Esophagus squamous epithelium (tissue), 5 donors: ENCODE measurements at regions not wholly inside any gene's neighbourhood (a gene's known extent, or its start where the extent isn't known, plus 50 kb on each side); places are given as distances from the start of the nearest gene placed in this dataset.

Source experiments
- DNase-seq: peaks from one replicate; lab custom pipeline; 2025; lab: John Stamatoyannopoulos, UW
- H3K27ac ChIP-seq, 4 donors: fragments of 200-600 bp; sonication (generic); one replicate each; pipeline ENCODE4 v1.5.1; 2016 to 2019; ENCODE audit warnings: mild to moderate bottlenecking in 1 of 4
- H3K27me3 ChIP-seq, 4 donors: fragments of 200-600 bp; sonication (generic); 1 replicate in 3 of 4; 2 replicates in 1 of 4; pipeline versions ENCODE4 v1.5.1 to v1.6.0; 2017 to 2021; ENCODE audit warnings: antibody characterized with exemption in 1 of 4
- H3K36me3 ChIP-seq, 3 donors: fragments of 200-600 bp; sonication (generic); one replicate each; pipeline ENCODE4 v1.5.1; 2016 to 2019
- H3K4me1 ChIP-seq, 3 donors: fragments of 200-600 bp; sonication (generic); one replicate each; pipeline ENCODE4 v1.5.1; 2017 to 2019
- H3K4me3 ChIP-seq, 4 donors: fragments of 200-600 bp; sonication (generic); 1 replicate in 3 of 4; 2 replicates in 1 of 4; pipeline ENCODE4 v1.5.1; 2016 to 2019; ENCODE audit warnings: mild to moderate bottlenecking in 2 of 4, moderate library complexity in 1 of 4
- H3K9me3 ChIP-seq, 3 donors: fragments of 200-600 bp; sonication (generic); one replicate each; pipeline ENCODE4 v1.5.1; 2016 to 2019
- CTCF ChIP-seq, 6 experiments: fragments of 450-650 bp in 4 of 6; fragments of 200-600 bp in 2 of 6; sonication (generic) in 2 of 6; IDR thresholded peaks; one replicate each; pipeline ENCODE4 v1.5.1; 2016 to 2019; ENCODE audit warnings: antibody characterized with exemption in 6 of 6, mild to moderate bottlenecking in 4 of 6, moderate library complexity in 4 of 6
- POLR2A ChIP-seq, 4 donors: fragments of 450-650 bp; IDR thresholded peaks; one replicate each; pipeline ENCODE4 v1.6.1; 2017; ENCODE audit warnings: antibody characterized with exemption in 4 of 4, mild to moderate bottlenecking in 4 of 4, moderate library complexity in 3 of 4
- WGBS, 2 donors: methylation state at CpG; one replicate each; pipeline ENCODE4 v1.1.5; 2018; 5-methylcytosine and 5-hydroxymethylcytosine counted together
- intact Hi-C: fragments of 100-400 bp; cut with DNase I; formaldehyde crosslinking; loops from one replicate; pipeline ENCODE4 v1.15.0; 2022
- donor health status: DM: yes; HTN: yes; CAD: no.

- no peaks in the 10 kb centered on the region for H3K9me3 ChIP-seq
- H3K27ac ChIP-seq: no peak overlapping the region
- no peak for TF ChIP-seq CTCF (IDR thresholded peaks at IDR 0.05)
- TF ChIP-seq POLR2A (IDR thresholded peaks at IDR 0.05): no peak
- H3K4me3 ChIP-seq: no peak overlapping the region
- WGBS, 2 donors: 20% methylated on average over 2 of the region's 6 CpGs; no CpG with 5 or more reads in 1 of the 2 donors
- no peaks in the 10 kb centered on the region for H3K36me3 ChIP-seq
- peaks cover 0 to 8% (median 0%) of the 10 kb centered on the region in 3 donors for H3K4me1 ChIP-seq
- no peak for DNase-seq
- H3K27me3 ChIP-seq: peaks cover 0 to 8% (median 0%) of the 10 kb centered on the region in 4 donors
- intact Hi-C loops: no loop called here
Observed at GRCh38 chr10:46227936-46228562, 58.7 kb upstream of the ANTXRL start.

- H3K36me3 ChIP-seq: no peaks in the 10 kb centered on the region
- H3K27me3 ChIP-seq: peaks cover 0 to 8% (median 0%) of the 10 kb centered on the region in 4 donors
- intact Hi-C loops: no loop called here
- peaks cover 0 to 8% (median 0%) of the 10 kb centered on the region in 3 donors for H3K4me1 ChIP-seq
- no peaks in the 10 kb centered on the region for H3K9me3 ChIP-seq
- H3K4me3 ChIP-seq: no peak overlapping the region
- DNase-seq: no peak
- H3K27ac ChIP-seq: no peak overlapping the region
- WGBS, 2 donors: 0 to 24% methylated on average over 1 to 7 of the region's 7 CpGs
- peak; percentile 81 to 95 (median 90) for TF ChIP-seq CTCF (IDR thresholded peaks at IDR 0.05)
- no peak for TF ChIP-seq POLR2A (IDR thresholded peaks at IDR 0.05)
Observed at GRCh38 chr10:46228563-46229071, 58.2 kb upstream of the ANTXRL start.

- DNase-seq: no peak
- Histone ChIP-seq H3K36me3 (no peaks in the 10 kb centered on the region), H3K4me1 (peaks cover 0 to 8% (median 0%) of the 10 kb centered on the region in 3 donors), H3K4me3 (no peak overlapping the region), H3K9me3 (no peaks in the 10 kb centered on the region), H3K27me3 (peaks cover 0 to 8% (median 0%) of the 10 kb centered on the region in 4 donors), H3K27ac (no peak overlapping the region)
- intact Hi-C loops: no loop called here
- TF ChIP-seq POLR2A (IDR thresholded peaks at IDR 0.05) (no peak), CTCF (IDR thresholded peaks at IDR 0.05) (peak in 5 of 6 experiments; percentile 18 to 63 (median 49))
- WGBS, 2 donors: 45 to 47% methylated on average over 3 of the region's 3 CpGs
Observed at GRCh38 chr10:46229144-46229563, 57.6 kb upstream of the ANTXRL start.

GRCh38 chr10:46230615-46231014, 56.2 kb upstream of the ANTXRL start:
- intact Hi-C loops: no loop called here
- Histone ChIP-seq H3K27ac (no peak overlapping the region), H3K9me3 (no peaks in the 10 kb centered on the region), H3K4me3 (no peak overlapping the region), H3K4me1 (peaks cover 0 to 8% (median 0%) of the 10 kb centered on the region in 3 donors), H3K27me3 (peaks cover 0 to 8% (median 0%) of the 10 kb centered on the region in 4 donors), H3K36me3 (no peaks in the 10 kb centered on the region)
- TF ChIP-seq CTCF (IDR thresholded peaks at IDR 0.05) (no peak), POLR2A (IDR thresholded peaks at IDR 0.05) (no peak)
- DNase-seq: no peak
- WGBS, 2 donors: 87 to 90% methylated on average over 5 of the region's 5 CpGs

GRCh38 chr10:46231087-46231486, 55.7 kb upstream of the ANTXRL start:
- no peak overlapping the region for H3K27ac ChIP-seq
- peaks cover 0 to 8% (median 0%) of the 10 kb centered on the region in 4 donors for H3K27me3 ChIP-seq
- no peak for TF ChIP-seq POLR2A (IDR thresholded peaks at IDR 0.05)
- TF ChIP-seq CTCF (IDR thresholded peaks at IDR 0.05): no peak
- H3K36me3 ChIP-seq: no peaks in the 10 kb centered on the region
- H3K9me3 ChIP-seq: no peaks in the 10 kb centered on the region
- no peak for DNase-seq
- H3K4me3 ChIP-seq: no peak overlapping the region
- WGBS, 2 donors: 20 to 27% methylated on average over 1 of the region's 1 CpG
- intact Hi-C loops: no loop called here
- H3K4me1 ChIP-seq: peaks cover 0 to 8% (median 0%) of the 10 kb centered on the region in 3 donors
